ENCODE measurements at regions not wholly inside any gene's neighbourhood (a gene's known extent, or its start where the extent isn't known, plus 50 kb on each side); places are given as distances from the start of the nearest gene placed in this dataset.

- TF ChIP-seq MAX (IDR thresholded peaks at IDR 0.05; ENCODE audit: low read depth, low read length) (no peak), POLR2A (IDR thresholded peaks at IDR 0.05; ENCODE audit: extremely low read depth, insufficient read length) (no peak), MYC (IDR thresholded peaks at IDR 0.05; ENCODE audit: low read depth, low read length) (no peak)
- TF ChIP-seq, protein P1, sequence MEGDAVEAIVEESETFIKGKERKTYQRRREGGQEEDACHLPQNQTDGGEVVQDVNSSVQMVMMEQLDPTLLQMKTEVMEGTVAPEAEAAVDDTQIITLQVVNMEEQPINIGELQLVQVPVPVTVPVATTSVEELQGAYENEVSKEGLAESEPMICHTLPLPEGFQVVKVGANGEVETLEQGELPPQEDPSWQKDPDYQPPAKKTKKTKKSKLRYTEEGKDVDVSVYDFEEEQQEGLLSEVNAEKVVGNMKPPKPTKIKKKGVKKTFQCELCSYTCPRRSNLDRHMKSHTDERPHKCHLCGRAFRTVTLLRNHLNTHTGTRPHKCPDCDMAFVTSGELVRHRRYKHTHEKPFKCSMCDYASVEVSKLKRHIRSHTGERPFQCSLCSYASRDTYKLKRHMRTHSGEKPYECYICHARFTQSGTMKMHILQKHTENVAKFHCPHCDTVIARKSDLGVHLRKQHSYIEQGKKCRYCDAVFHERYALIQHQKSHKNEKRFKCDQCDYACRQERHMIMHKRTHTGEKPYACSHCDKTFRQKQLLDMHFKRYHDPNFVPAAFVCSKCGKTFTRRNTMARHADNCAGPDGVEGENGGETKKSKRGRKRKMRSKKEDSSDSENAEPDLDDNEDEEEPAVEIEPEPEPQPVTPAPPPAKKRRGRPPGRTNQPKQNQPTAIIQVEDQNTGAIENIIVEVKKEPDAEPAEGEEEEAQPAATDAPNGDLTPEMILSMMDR (IDR thresholded peaks at IDR 0.05; ENCODE audit: low read depth, low read length) = no peak
- DNase-seq (ENCODE audit: low read depth) = no peak
- H3K4me3 ChIP-seq (ENCODE audit: low read depth, low read length) = no peak overlapping the region
Measured at GRCh38 chr5:29508131-29508530, 1685.4 kb upstream of the CDH6 start.

DNA sequence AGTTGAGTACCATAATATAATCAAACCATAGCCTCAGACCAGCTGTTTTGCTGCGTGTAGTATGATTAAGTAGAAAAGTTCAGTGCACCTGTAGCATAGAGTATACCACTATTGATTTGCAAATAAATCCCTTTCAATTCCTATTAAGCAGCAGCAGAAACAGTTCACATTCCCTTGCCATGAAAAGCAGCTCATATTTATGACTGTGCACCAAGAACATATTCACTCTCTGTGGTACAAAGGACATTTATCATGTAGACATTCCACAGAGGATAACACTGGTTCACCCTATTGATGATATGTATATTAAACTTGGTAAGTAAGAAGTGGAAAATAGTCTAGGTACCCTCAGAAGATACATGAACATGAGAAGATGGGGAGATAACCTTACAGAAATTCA, 1689.1 kb upstream of the CDH6 start:
- H3K4me3 ChIP-seq (ENCODE audit: low read depth, low read length) = no peak overlapping the region
- TF ChIP-seq, protein P1 (IDR thresholded peaks at IDR 0.05; ENCODE audit: low read depth, low read length) = no peak
- no peak for TF ChIP-seq POLR2A (IDR thresholded peaks at IDR 0.05; ENCODE audit: extremely low read depth, insufficient read length)
- TF ChIP-seq MAX (IDR thresholded peaks at IDR 0.05; ENCODE audit: low read depth, low read length) = no peak
- no peak for TF ChIP-seq MYC (IDR thresholded peaks at IDR 0.05; ENCODE audit: low read depth, low read length)
- no peak for DNase-seq (ENCODE audit: low read depth)

GRCh38 chr5:29498860-29499259, 1694.6 kb upstream of the CDH6 start:
- no peak overlapping the region for H3K4me3 ChIP-seq (ENCODE audit: low read depth, low read length)
- TF ChIP-seq MAX (IDR thresholded peaks at IDR 0.05; ENCODE audit: low read depth, low read length) (no peak), POLR2A (IDR thresholded peaks at IDR 0.05; ENCODE audit: extremely low read depth, insufficient read length) (no peak), MYC (IDR thresholded peaks at IDR 0.05; ENCODE audit: low read depth, low read length) (no peak)
- TF ChIP-seq, protein P1 (IDR thresholded peaks at IDR 0.05; ENCODE audit: low read depth, low read length) = no peak
- DNase-seq (ENCODE audit: low read depth) = no peak

DNA sequence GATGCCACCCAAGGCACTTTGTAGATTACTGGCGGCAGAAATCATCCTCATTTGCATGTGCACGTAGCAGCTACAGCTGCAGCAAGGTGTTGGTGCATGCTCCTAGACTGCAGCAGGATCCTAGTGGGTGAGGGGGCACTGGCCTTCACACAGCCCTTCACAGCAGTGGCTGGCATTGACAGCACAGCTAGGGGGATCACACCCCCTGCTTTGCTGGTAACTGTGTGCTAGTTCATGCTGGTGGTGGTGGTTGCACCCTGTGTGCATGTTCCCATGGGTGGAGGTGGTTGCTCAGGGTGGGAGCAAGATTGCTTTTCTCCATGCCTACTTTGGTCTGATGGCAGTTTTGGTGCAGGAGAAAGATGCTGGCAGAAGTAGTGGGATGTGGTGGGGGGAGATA, 1695.1 kb upstream of the CDH6 start:
- TF ChIP-seq POLR2A (IDR thresholded peaks at IDR 0.05; ENCODE audit: extremely low read depth, insufficient read length) = no peak
- no peak for TF ChIP-seq MAX (IDR thresholded peaks at IDR 0.05; ENCODE audit: low read depth, low read length)
- DNase-seq (ENCODE audit: low read depth) = no peak
- H3K4me3 ChIP-seq (ENCODE audit: low read depth, low read length) = no peak overlapping the region

DNA sequence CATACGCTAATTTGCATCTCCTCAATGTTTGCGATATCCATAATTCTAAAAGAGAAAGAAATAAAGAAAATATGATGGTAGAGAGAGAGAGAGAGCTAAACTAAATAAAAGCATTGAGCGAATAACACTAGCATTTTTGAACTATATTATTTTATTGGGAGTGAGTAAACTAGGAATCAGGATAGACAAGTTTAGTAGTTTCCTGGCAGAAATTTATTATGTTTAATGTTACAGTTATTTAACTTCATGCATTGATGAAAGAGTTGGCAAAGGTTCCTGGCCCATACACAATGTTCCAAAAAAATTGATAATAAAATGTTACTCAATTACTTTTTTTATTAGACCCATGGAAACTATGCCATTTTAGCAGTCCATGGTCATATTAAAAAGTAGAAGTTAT, 1708.2 kb upstream of the CDH6 start:
- TF ChIP-seq, protein P1 (IDR thresholded peaks at IDR 0.05; ENCODE audit: low read depth, low read length) = no peak
- TF ChIP-seq MAX (IDR thresholded peaks at IDR 0.05; ENCODE audit: low read depth, low read length) = no peak
- no peak for TF ChIP-seq POLR2A (IDR thresholded peaks at IDR 0.05; ENCODE audit: extremely low read depth, insufficient read length)
- TF ChIP-seq MYC (IDR thresholded peaks at IDR 0.05; ENCODE audit: low read depth, low read length) = no peak
- no peak overlapping the region for H3K4me3 ChIP-seq (ENCODE audit: low read depth, low read length)
- DNase-seq (ENCODE audit: low read depth) = no peak

DNA sequence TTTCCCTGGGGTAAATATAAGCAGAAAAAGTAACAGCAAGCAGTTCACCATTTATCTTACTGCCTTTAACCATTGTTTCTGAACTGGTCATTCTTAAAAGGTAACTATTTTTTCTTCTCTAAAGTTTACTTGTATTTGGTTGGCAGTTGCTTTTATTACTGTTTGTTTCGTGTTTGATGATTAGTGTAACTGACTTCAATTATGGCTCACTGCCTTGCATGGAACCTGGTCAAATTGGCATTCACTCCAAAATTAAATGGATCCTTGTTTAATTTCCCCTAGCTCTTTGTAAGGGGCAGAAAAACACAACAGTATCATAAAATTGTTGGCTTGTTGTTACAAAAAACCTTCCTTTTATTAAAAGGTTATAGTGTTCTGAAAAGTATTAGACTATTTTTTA, 1723.9 kb upstream of the CDH6 start:
- DNase-seq (ENCODE audit: low read depth) = no peak
- TF ChIP-seq MAX (IDR thresholded peaks at IDR 0.05; ENCODE audit: low read depth, low read length) (no peak), MYC (IDR thresholded peaks at IDR 0.05; ENCODE audit: low read depth, low read length) (no peak)

DNA sequence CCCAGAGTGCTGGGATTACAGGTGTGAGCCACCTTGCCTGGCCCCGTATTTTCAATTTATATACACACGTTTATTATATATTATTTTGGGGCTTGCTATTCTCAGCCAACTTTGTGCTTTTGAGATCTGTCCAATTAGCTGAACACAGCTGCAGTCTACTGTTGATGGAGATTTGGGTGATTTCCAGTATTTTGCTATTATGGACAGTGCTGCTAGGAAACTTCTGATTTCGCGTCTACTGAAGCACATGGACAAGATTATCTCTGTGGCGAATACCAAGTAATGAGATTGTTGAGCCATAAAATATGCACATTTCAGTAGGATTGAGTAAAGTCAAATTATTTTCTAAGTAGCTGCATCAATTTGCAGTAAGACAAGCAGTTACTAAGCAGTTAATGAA, 1731.2 kb upstream of the CDH6 start:
- TF ChIP-seq, protein P1 (IDR thresholded peaks at IDR 0.05; ENCODE audit: low read depth, low read length) = no peak
- TF ChIP-seq POLR2A (IDR thresholded peaks at IDR 0.05; ENCODE audit: extremely low read depth, insufficient read length) = no peak
- TF ChIP-seq MAX (IDR thresholded peaks at IDR 0.05; ENCODE audit: low read depth, low read length) = no peak
- TF ChIP-seq MYC (IDR thresholded peaks at IDR 0.05; ENCODE audit: low read depth, low read length) = no peak
- no peak for DNase-seq (ENCODE audit: low read depth)
- H3K4me3 ChIP-seq (ENCODE audit: low read depth, low read length) = no peak overlapping the region

More for the DNA sequence above, 1723.9 kb upstream of the CDH6 start:
- no peak overlapping the region for H3K4me3 ChIP-seq (ENCODE audit: low read depth, low read length)
